ENCODE measurements at regions not wholly inside any gene's neighbourhood (a gene's known extent, or its start where the extent isn't known, plus 50 kb on each side); places are given as distances from the start of the nearest gene placed in this dataset.

DNA sequence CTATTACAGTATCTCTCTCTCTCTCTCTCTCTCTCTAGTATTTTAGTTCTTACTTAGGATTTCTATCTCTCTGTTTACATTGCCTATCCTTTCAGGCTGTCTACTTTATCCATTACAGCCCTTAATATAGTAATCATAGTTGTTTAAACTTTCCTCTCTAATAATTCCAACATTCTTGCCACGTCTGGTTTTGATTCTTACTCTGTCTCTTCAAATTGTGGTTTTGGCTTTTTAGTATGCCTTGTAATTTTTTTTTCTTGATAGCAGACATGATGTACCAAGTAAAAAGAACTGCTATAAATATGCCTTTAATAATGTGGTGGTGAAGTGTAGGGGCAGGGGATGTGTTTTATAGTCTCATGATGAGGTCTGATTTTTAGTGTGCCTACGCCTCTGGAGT is 1809.5 kb upstream of the CELF4 start:
- DNase-seq = no peak

GRCh38 chr18:39371996-39372395 is 1806.4 kb upstream of the CELF4 start:
- DNase-seq = no peak

GRCh38 chr18:39366656-39367055 is 1801.1 kb upstream of the CELF4 start:
- DNase-seq = no peak

GRCh38 chr18:39365836-39366485 is 1800.4 kb upstream of the CELF4 start:
- DNase-seq = no peak

DNA sequence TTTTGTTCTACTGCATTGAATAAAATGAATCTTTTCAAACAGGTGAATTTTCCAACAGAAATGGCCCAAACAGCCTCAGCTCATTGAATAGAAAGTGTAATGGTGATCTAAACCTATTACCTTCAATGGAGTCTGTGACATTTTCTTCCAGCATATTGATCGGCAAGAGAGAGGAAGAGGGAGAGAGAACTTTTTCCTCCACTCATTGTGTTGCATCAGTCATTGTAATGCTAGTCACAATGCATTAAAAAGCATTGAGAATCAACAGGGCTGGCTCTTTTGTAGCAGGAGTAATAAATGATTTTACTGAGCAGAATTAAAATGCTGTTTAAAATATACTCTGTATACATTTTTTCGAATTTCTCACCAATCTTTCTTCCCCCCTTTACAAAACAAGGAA is 1794.5 kb upstream of the CELF4 start:
- DNase-seq = no peak

DNA sequence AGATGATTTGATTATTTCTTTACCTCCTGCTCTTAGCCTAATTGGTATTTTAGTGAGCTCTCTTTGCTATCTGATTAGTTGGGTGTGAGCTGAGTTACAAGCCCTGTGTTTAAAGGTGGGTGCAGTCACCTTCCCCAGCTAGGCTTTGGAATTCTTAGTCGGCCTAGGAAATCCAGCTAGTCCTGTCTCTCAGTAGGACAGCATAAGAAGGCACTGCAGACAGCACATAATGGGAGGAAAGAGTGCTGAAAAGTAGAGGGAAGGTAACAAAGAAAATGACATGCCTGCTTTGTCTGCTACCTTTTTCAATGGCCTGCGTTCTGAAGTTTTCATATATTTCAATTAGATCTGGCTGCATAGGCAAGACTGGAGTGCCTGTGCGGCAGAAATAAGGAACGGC is 1794.0 kb upstream of the CELF4 start:
- no peak for DNase-seq

DNA sequence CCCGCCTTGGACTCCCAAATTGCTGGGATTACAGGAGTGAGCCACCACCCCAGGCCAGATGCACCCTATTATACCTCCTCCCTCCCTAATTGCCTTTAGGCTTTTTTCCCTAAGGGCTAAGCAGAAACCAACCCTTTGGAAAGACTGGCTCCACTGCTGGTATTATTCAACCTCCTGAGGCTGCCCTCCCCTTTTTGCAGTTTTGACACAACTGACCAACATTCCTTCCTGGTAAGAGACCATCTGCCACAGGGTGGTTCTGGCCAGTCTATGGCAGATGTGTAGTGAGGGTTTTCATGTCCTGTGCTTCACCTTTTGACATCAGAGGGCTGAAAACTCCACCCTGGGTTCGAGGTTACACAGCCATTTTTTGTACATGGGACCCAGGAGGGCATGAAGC is 1785.3 kb upstream of the CELF4 start:
- DNase-seq = no peak

DNA sequence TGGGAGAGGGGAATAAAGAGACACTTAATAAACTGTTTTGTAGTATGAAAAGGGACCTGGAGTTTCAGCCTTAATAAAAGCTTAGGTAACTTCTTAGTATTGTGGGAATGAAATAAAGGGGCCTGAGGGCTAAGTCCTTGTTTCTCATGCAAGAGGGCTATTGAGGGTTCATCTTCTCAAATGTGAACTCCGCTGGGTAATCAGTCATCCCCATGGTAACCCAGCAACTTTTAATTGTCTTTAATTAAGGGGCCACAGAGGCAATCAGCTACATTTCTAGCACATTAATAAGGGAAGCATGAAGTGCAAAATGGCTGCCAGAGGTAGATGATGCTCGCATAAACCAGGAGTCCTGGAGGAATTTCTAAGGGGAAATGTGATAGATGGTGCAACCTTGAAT is 1784.2 kb upstream of the CELF4 start:
- no peak for DNase-seq

- DNase-seq = no peak
Measured at GRCh38 chr18:39348757-39349156, 1783.2 kb upstream of the CELF4 start.

DNA sequence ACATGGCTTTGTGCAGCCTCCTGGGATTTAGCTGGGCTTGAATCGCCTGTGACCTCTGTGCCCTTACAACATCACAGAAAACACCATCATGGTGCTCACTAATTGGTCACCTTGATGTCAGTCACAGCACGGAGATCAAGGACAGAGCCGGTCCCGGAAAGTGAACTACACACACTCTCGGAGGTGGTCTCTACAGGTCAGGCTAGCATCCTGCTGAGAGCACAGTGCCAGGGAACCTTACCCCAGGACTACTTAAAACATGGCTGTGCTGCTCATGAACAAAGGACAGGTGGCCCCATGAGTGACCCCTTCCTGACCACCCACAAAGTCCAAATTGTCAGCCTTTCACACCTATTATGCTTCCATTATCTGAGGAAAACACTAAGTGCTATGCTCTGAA is 1782.1 kb upstream of the CELF4 start:
- DNase-seq = no peak

DNA sequence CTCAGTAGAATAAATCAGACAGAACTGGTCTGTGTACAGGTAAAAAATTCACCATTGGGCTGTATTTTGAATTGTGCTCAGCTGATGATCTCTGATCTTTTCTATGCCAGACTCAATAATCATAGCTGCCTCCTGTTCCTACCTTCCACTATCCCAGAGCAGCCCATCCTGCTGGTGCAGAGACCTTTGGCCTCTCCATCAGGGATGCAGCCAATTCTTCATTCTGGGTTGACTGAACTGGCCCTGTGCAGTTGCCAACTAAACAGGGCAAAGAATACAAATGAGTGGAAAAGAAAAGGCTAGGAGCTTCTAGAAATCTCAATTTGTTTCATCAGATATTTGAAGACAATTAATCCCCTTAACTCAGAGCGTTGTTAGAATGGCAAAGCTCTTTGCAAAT is 1781.3 kb upstream of the CELF4 start:
- DNase-seq = no peak

DNA sequence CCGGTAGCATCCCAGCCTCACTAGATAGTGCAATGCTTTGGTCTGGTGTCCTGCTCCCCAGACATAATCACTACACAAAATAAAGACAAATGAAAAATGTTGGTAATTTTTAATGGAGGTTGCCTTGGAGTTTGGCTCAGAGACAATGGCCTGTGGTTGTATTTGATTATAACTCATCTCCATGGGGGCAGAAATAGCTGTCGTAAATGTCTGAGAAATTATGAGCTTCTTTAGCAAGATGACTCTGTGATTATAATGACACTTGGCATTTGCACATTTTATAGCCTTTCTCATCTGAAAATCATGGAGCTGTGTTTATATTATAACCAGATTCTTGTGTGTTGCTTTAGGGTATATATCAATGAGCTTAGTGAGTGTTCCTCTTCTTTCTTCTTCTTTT is 1779.7 kb upstream of the CELF4 start:
- DNase-seq = no peak

- no peak for DNase-seq
Measured at GRCh38 chr18:39344487-39344886, 1778.9 kb upstream of the CELF4 start.

DNA sequence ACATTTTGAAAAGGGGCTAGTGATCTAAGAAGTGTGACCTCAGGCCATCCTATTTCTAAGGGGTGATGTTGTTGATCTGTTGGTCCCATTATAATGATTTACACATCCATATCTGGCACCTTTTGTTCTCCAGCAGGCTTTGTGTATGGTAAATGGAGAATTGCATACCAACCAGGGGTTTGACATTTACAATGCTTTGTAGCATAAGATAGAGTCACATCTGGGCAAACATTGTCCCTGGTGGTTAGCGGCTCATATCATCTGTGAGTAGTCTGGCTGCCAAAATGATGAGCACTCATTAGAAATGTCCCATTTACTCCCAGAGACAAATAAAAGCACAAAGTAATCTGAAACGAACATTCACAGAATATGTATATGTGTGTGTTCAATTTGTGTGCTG is 1775.5 kb upstream of the CELF4 start:
- no peak for DNase-seq

DNA sequence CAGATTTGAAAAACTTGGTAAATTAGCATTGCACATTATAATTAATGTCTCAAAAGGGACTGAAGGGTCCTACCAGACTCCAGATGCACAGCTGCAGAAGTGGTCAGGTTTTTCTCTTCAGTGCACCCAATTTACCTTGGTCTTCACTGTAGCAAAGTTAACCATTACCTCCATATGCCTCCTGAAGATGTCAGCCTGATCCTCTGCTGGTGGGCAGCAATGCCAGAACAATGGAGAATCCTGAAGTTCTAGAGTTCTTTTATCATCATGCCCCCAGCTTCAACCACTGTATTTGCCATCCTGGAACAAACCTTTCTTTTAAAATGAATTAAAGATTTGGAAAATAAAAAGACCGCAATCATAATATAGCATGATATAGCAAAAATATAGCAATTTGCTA is 1774.8 kb upstream of the CELF4 start:
- DNase-seq = no peak

DNA sequence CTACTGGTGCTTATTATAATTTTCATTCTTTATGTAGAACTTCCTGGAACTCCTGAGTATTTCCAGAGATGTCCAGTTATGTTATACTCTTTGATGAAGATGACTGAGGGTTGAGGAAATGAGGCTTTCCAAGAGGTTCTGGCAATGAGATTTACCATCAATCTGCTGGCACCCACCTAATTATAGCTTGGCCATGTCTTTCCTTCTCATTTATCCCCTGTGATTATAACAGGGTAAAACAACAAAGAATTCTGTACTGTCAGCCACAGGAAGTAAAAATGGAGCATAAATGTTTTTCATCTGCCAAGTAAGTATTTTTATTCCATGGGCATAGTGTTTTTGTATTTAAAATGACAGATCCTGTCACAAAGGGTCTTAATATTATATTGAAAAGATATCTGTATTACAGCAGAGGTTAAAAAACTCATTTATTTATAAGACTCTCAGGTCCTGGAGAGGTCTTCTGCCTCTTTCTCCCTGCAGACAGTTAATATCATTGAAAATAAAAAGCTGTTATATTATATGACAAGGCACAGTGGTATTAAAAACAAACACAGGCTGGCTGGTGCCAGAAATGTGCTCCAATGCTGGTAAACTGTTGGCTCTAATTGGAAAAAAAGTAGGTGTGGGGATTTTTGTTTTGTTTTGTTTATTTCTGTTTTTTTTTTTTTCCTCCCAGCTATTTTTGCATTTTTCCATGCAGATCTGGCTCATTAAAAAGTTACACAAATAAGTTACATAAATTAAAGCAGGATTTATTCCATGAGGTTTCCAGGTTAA is 1764.1 kb upstream of the CELF4 start:
- no peak for DNase-seq

- no peak for DNase-seq
Measured at GRCh38 chr18:39326772-39327171, 1761.2 kb upstream of the CELF4 start.

- DNase-seq = no peak
Measured at GRCh38 chr18:39325973-39326372, 1760.4 kb upstream of the CELF4 start.

GRCh38 chr18:39319141-39319540 is 1753.5 kb upstream of the CELF4 start:
- no peak for DNase-seq

DNA sequence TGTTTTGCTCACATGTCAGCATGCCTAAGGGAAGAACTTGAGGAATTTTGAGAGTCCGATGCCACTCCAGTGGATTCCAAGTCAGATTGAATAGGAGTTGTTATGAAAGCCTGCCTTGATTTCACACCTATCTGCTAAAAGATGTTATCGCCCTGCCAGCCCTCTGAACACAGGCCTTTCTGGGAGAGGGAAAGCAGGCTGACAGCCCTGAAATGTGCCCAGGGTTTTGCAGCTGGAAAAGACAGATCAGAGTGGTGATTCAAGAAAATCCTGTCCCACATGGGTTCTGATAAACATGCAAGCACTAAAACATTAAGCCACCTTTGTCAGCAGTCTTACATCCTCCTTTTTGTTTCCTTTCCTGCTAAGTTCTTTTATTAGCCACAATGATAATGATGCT is 1752.9 kb upstream of the CELF4 start:
- no peak for DNase-seq

DNA sequence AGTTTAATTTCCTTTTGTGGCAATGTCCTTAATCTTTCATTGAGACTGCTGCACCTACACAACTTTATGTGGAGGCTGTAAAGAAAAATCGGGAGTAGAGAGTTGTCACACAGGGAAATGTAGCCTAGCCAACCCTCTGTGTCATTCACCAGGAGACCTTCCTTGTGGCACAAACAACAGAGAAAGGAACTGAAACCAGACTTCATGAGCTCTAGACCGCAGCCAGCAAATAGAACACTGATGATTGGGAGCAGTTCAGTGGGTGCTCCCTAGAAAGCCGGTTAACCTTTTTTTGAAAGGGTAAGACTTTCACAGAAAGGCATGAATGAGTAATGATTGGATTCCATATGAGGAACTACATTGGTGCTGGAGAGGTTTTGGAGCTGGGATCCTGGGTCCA is 1752.4 kb upstream of the CELF4 start:
- DNase-seq = no peak

DNA sequence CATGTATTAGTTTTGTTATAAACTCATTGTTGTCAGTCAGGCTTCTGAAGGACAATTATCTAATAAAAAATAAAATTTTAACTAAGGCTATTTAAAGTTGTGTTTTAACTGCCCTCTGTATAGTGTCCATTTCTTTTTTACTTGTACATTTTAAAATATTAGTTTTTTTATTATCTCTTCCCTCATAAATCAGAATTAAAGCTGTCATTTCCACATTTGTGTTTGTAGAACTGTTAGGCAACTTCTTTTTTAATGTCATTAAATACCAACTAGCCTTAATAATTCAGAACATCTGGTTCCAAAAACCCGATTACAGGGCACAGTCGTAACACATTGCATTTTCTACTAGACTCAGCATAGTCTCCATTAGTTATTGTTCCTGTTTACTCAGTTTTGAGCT is 1749.0 kb upstream of the CELF4 start:
- no peak for DNase-seq

GRCh38 chr18:39313992-39314391 is 1748.4 kb upstream of the CELF4 start:
- DNase-seq = peak; percentile 22

DNA sequence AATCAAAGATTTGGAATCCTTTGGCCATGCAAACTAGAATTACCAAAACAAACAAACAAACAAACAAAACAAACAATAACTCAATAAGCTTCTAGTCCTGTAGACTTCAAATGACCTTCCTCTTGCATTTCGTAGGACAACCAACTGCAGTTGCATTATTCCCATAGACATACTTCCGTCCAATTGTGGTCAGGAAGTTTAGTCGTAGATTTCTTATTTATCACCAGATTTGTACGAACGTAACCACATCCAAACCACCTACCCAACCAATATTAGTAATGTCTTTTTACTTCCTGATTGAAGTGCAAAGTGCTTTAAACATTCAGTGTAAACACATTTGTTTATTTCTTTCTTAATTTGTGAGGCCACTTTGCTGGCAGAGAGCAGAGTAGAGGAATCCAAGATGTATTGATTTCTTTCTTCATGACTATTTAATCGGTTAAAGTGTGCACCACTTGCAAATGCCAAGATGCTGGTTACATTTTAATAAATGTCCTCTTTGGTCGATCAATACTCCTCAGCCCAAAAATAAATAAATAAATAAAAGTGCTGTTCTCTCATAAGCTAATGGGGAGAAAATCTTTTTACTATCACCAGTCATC is 1745.6 kb upstream of the CELF4 start:
- no peak for DNase-seq
